Peyer's patch (tissue), 4 donors: ENCODE measurements at regions not wholly inside any gene's neighbourhood (a gene's known extent, or its start where the extent isn't known, plus 50 kb on each side); places are given as distances from the start of the nearest gene placed in this dataset.

Experiments used
- CTCF ChIP-seq, 6 experiments: fragments of 450-650 bp in 4 of 6; fragments of 200-600 bp in 2 of 6; sonication (generic) in 1 of 6; IDR thresholded peaks; one replicate each; pipeline ENCODE4 v1.5.1; 2017 to 2019; ENCODE audit warnings: antibody characterized with exemption in 6 of 6, mild to moderate bottlenecking in 3 of 6, moderate library complexity in 1 of 6
- POLR2A ChIP-seq, 2 donors: fragments of 450-650 bp; IDR thresholded peaks; one replicate each; pipeline ENCODE4 v1.5.1; 2017; ENCODE audit warnings: antibody characterized with exemption in 2 of 2, mild to moderate bottlenecking in 2 of 2, moderate library complexity in 2 of 2

- TF ChIP-seq CTCF (IDR thresholded peaks at IDR 0.05) (no peak), POLR2A (IDR thresholded peaks at IDR 0.05) (no peak)
Measured at GRCh38 chr4:144507311-144508101, 138.4 kb upstream of the HHIP start.
